Neuronal stem cell (in vitro differentiated cells): ENCODE measurements at regions not wholly inside any gene's neighbourhood (a gene's known extent, or its start where the extent isn't known, plus 50 kb on each side); places are given as distances from the start of the nearest gene placed in this dataset.

Source experiments
- DNase-seq: peaks from one replicate; pipeline ENCODE4 v3.0.0-alpha.2; 2013; ENCODE audit warnings: low spot score
- H2AFZ ChIP-seq: one replicate; pipeline ENCODE4 v1.6.1; 2013; ENCODE audit warnings: mild to moderate bottlenecking, low read length, inconsistent platforms
- H2AK5ac ChIP-seq: 2 replicates; pipeline ENCODE4 v1.6.1; 2013; ENCODE audit warnings: low read depth, mild to moderate bottlenecking, inconsistent platforms, low read length, moderate library complexity, mixed read lengths
- H2BK120ac ChIP-seq: 2 replicates; pipeline ENCODE4 v1.6.1; 2013; ENCODE audit warnings: low read depth, mild to moderate bottlenecking, inconsistent platforms, low read length, moderate library complexity, mixed read lengths
- H2BK12ac ChIP-seq: one replicate; pipeline ENCODE4 v1.6.1; 2013; ENCODE audit warnings: low read length, inconsistent platforms
- H2BK15ac ChIP-seq: 2 replicates; pipeline ENCODE4 v1.6.1; 2013; ENCODE audit warnings: mild to moderate bottlenecking, low read length, inconsistent platforms, mixed read lengths
- H2BK5ac ChIP-seq: one replicate; pipeline ENCODE4 v1.6.1; 2013; ENCODE audit warnings: inconsistent platforms, mild to moderate bottlenecking, low read length, moderate library complexity
- H3K14ac ChIP-seq: one replicate; pipeline ENCODE4 v1.6.1; 2013; ENCODE audit warnings: low read length, inconsistent platforms
- H3K18ac ChIP-seq: 2 replicates; pipeline ENCODE4 v1.6.1; 2013; ENCODE audit warnings: low read length, inconsistent platforms
- H3K23ac ChIP-seq: 2 replicates; pipeline ENCODE4 v1.6.1; 2013; ENCODE audit warnings: low read depth, mild to moderate bottlenecking, mixed read lengths, low read length, inconsistent platforms; ENCODE audit not compliant: poor library complexity
- H3K27ac ChIP-seq: replicated peaks from 3 replicates; pipeline ENCODE4 v1.5.1; 2013; ENCODE audit warnings: low read length, inconsistent platforms
- H3K27me3 ChIP-seq, 3 experiments: 2 replicates each; pipeline ENCODE4 v1.6.1; 2013; ENCODE audit warnings: low read length in 3 of 3, mild to moderate bottlenecking in 2 of 3, inconsistent platforms in 1 of 3, low read depth in 1 of 3, mixed read lengths in 1 of 3, moderate library complexity in 1 of 3; ENCODE audit not compliant: control insufficient read depth in 3 of 3, insufficient read depth in 3 of 3
- H3K36me3 ChIP-seq, 2 donors: replicated peaks in 1 of 2; 2 replicates each; pipeline ENCODE4 v1.6.1; 2013; ENCODE audit warnings: low read length in 2 of 2; ENCODE audit not compliant: control insufficient read depth in 2 of 2, insufficient read depth in 2 of 2
- H3K4ac ChIP-seq: 2 replicates; pipeline ENCODE4 v1.6.1; 2013; ENCODE audit warnings: inconsistent platforms, mild to moderate bottlenecking, low read length, moderate library complexity
- H3K4me1 ChIP-seq, 2 donors: 1 replicate in 1 of 2; 2 replicates in 1 of 2; pipeline ENCODE4 v1.6.1; 2013; ENCODE audit warnings: low read length in 2 of 2, low read depth in 1 of 2; ENCODE audit not compliant: control insufficient read depth in 2 of 2, insufficient read depth in 1 of 2
- H3K4me2 ChIP-seq: one replicate; pipeline ENCODE4 v1.6.1; 2013; ENCODE audit warnings: mild to moderate bottlenecking, low read length, inconsistent platforms; ENCODE audit not compliant: insufficient read depth, poor library complexity, severe bottlenecking
- H3K4me3 ChIP-seq, 2 donors: 2 replicates each; pipeline ENCODE4 v1.5.1; 2013; ENCODE audit warnings: low read length in 2 of 2, mild to moderate bottlenecking in 2 of 2, inconsistent platforms in 1 of 2, moderate library complexity in 1 of 2
- H3K79me1 ChIP-seq: one replicate; pipeline ENCODE4 v1.6.1; 2013; ENCODE audit warnings: low read depth, mild to moderate bottlenecking, inconsistent platforms, low read length, moderate library complexity
- H3K9ac ChIP-seq: one replicate; pipeline ENCODE4 v1.6.1; 2013; ENCODE audit warnings: mild to moderate bottlenecking, low read depth, low read length, inconsistent platforms; ENCODE audit not compliant: poor library complexity
- H3K9me3 ChIP-seq, 2 donors: replicated peaks in 1 of 2; 2 replicates each; pipeline versions ENCODE3 to v1.6.1; 2013; ENCODE audit warnings: low read length in 2 of 2, mild to moderate bottlenecking in 2 of 2, inconsistent platforms in 1 of 2, low read depth in 1 of 2, mixed read lengths in 1 of 2, moderate library complexity in 1 of 2; ENCODE audit not compliant: control insufficient read depth in 2 of 2, insufficient read depth in 1 of 2
- H4K8ac ChIP-seq: one replicate; pipeline ENCODE4 v1.6.1; 2013; ENCODE audit warnings: low read depth, mild to moderate bottlenecking, inconsistent platforms, low read length, moderate library complexity
- H4K91ac ChIP-seq: one replicate; pipeline ENCODE4 v1.6.1; 2013; ENCODE audit warnings: low read length, low read depth, mild to moderate bottlenecking, inconsistent platforms; ENCODE audit not compliant: poor library complexity
- WGBS, 2 donors: extraction: QIAGEN DNeasy Blood & Tissue Kit; methylation state at CpG; one replicate each; pipeline ENCODE4 v1.1.7; 2013; ENCODE audit warnings: missing lambda C conversion rate in 2 of 2, mixed read lengths in 1 of 2; ENCODE audit not compliant: insufficient read length in 2 of 2, insufficient replicate concordance in 1 of 2; ENCODE audit errors: extremely low coverage in 2 of 2; 5-methylcytosine and 5-hydroxymethylcytosine counted together

DNA sequence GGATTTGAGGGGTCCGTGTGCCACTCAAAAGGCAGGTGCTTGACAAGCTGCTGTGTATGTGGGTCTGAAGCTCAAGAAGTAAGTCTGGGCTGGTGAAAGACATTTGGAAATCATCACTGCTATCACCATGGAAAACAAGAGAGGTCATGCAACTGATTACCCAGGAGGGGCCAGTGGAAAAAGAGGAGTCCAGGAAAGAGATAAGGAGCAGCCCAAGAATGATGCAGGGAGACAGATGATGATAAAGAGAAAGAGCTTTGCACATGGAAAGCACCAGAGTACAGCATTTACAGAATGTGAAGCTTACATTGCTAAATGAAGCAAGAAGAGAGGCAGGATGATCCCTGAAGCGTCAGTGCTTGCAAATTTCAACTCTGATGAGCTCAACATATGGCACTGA is 203.2 kb downstream of the SETD4 start:
- Histone ChIP-seq H3K4me2 (no peak overlapping the region), H2BK15ac (no peak overlapping the region), H3K18ac (no peak overlapping the region), H2BK12ac (no peak overlapping the region), H4K91ac (no peak overlapping the region), H3K27ac (no peak overlapping the region), H3K36me3 (no peaks in the 10 kb centered on the region), H2AFZ (no peak overlapping the region), H3K23ac (no peak overlapping the region), H3K9ac (no peak overlapping the region), H3K14ac (no peak overlapping the region), H3K4me3 (no peak overlapping the region), H2BK5ac (no peak overlapping the region), H3K27me3 (no peaks in the 10 kb centered on the region), H3K4me1 (no peaks in the 10 kb centered on the region), H3K4ac (no peak overlapping the region), H4K8ac (no peak overlapping the region), H3K79me1 (no peaks in the 10 kb centered on the region), H2BK120ac (no peak overlapping the region), H2AK5ac (no peak overlapping the region), H3K9me3 (no peaks in the 10 kb centered on the region)
- DNase-seq = no peak
- no CpG with 5 or more reads among the region's 2 CpGs for WGBS, 2 donors

DNA sequence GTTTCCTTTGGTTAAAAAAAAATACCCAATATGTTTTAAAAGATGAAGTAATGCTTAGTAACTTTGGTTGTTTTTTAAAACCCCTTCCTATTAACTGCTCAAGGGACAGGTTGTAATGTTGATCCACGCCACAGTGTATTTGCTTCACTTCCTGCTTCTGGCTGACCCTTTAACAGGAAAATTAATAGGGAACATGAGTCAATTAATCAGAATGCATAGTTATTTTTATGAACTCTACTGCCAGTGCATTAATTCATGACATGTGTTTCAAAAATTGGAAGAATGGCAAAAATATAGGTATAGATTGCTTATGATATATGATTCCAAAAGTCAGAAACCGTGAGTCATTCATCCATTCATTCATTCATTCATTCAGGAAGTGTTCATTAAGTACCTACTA is 204.8 kb downstream of the SETD4 start:
- Histone ChIP-seq H4K91ac (no peak overlapping the region), H3K27me3 (no peaks in the 10 kb centered on the region), H3K23ac (no peak overlapping the region), H3K27ac (no peak overlapping the region), H3K4me1 (no peaks in the 10 kb centered on the region), H2BK15ac (no peak overlapping the region), H3K18ac (no peak overlapping the region), H2BK5ac (no peak overlapping the region), H3K4ac (no peak overlapping the region), H3K79me1 (no peaks in the 10 kb centered on the region), H4K8ac (no peak overlapping the region), H3K4me3 (no peak overlapping the region), H2BK120ac (no peak overlapping the region), H3K36me3 (no peaks in the 10 kb centered on the region), H3K4me2 (no peak overlapping the region), H3K9ac (no peak overlapping the region), H2AFZ (no peak overlapping the region), H2BK12ac (no peak overlapping the region), H3K9me3 (no peaks in the 10 kb centered on the region), H2AK5ac (no peak overlapping the region), H3K14ac (no peak overlapping the region)
- no peak for DNase-seq
- WGBS, 2 donors = no CpG with 5 or more reads among the region's 2 CpGs

DNA sequence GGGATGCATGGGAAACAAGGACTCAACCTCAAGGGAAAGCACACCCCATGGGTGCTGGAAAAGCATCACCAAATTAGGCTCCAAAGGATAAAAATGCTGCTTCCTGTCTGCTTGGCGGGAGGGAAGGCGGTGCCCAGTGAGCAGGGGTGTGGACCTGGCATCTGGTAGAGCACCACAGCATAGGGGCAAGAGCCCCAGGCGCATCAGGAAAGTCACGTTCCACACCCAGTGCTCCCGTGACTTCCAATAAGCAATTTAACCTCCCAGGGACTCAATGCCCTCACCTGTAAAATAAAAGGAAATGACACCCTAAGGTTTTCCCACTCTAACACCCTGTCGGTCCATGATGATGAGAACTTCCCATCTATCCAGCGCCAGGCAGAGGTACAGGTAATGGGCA is 206.0 kb downstream of the SETD4 start:
- H2BK12ac ChIP-seq = no peak overlapping the region
- DNase-seq = no peak
- H3K79me1 ChIP-seq = no peaks in the 10 kb centered on the region
- no peak overlapping the region for H3K23ac ChIP-seq
- H3K9me3 ChIP-seq = no peaks in the 10 kb centered on the region
- H2AFZ ChIP-seq = no peak overlapping the region
- no CpG with 5 or more reads among the region's 7 CpGs for WGBS, 2 donors
- no peak overlapping the region for H2BK15ac ChIP-seq
- no peak overlapping the region for H3K18ac ChIP-seq
- no peak overlapping the region for H3K4me3 ChIP-seq
- no peak overlapping the region for H3K4me2 ChIP-seq
- no peak overlapping the region for H2BK120ac ChIP-seq
- H2BK5ac ChIP-seq = no peak overlapping the region
- H2AK5ac ChIP-seq = no peak overlapping the region
- no peak overlapping the region for H4K91ac ChIP-seq
- no peaks in the 10 kb centered on the region for H3K27me3 ChIP-seq
- H3K4ac ChIP-seq = no peak overlapping the region
- H3K4me1 ChIP-seq = no peaks in the 10 kb centered on the region
- H3K14ac ChIP-seq = no peak overlapping the region
- no peaks in the 10 kb centered on the region for H3K36me3 ChIP-seq
- H3K27ac ChIP-seq = no peak overlapping the region
- no peak overlapping the region for H3K9ac ChIP-seq
- no peak overlapping the region for H4K8ac ChIP-seq

DNA sequence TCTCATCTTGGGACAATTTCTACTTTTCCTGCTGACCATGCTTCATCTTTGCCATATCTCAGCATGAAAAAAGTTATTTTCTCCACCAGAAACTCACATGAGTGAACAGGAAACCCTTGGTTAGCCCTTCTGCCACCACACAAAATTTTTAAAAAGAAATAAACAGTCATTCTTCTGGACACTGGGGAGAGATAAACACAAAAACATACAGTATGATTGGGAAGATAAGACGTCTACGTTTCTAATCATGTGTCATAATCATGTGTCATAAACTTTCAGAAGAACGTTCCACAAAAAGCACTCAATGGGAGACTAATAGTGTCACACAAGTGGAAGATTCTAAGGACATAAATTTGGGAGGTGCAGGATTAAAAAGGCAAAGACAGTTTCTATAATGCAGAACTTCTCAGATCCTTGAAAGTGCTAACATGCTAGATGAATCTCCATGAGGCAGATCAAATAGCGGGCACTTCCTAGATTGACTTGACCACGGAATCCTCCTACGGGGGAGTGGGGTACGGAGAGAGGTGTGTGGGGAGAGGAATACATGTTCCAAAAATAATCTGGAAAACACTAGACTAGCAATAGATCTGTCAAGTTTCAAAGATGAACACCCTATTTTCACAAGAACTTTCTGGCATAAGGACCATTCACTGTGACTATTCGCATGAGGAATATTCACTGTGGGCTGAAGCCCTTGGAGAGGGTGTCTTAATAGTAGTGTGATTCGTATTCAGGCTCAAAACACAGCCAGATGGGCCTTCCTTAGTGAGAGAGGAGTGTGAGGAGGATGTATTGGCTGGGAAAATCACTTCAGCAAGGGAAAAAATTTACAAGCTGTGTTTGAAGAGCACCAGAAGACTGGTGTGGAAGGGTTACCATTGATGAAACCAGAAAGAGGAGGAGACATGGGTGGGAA is 206.7 kb downstream of the SETD4 start:
- H2AK5ac ChIP-seq = no peak overlapping the region
- no peaks in the 10 kb centered on the region for H3K79me1 ChIP-seq

More for the DNA sequence above, 206.7 kb downstream of the SETD4 start:
- H3K27ac ChIP-seq = no peak overlapping the region
- no peaks in the 10 kb centered on the region for H3K36me3 ChIP-seq
- H3K27me3 ChIP-seq = no peaks in the 10 kb centered on the region
- no peak overlapping the region for H3K4ac ChIP-seq
- no peak overlapping the region for H3K18ac ChIP-seq
- no peak overlapping the region for H2BK12ac ChIP-seq
- no peak overlapping the region for H3K14ac ChIP-seq
- H3K23ac ChIP-seq = no peak overlapping the region
- no peaks in the 10 kb centered on the region for H3K4me1 ChIP-seq
- H2BK5ac ChIP-seq = no peak overlapping the region
- H4K91ac ChIP-seq = no peak overlapping the region
- WGBS, 2 donors = no CpG with 5 or more reads among the region's 9 CpGs
- H2BK15ac ChIP-seq = no peak overlapping the region
- no peak overlapping the region for H3K4me2 ChIP-seq
- no peaks in the 10 kb centered on the region for H3K9me3 ChIP-seq
- no peak for DNase-seq
- no peak overlapping the region for H3K4me3 ChIP-seq
- no peak overlapping the region for H4K8ac ChIP-seq
- H2AFZ ChIP-seq = no peak overlapping the region
- no peak overlapping the region for H3K9ac ChIP-seq
- no peak overlapping the region for H2BK120ac ChIP-seq
